DND-41 (cell line): ENCODE measurements at regions not wholly inside any gene's neighbourhood (a gene's known extent, or its start where the extent isn't known, plus 50 kb on each side); places are given as distances from the start of the nearest gene placed in this dataset.

ENCODE experiments used
- ATAC-seq: fragments of 200-7000 bp; cut with Tn5 transposase; 3 replicates; pipeline ENCODE4 v1.9.1; 2021; ENCODE audit warnings: low read depth; ENCODE audit not compliant: insufficient read depth
- DNase-seq: peaks from one replicate; pipeline ENCODE4 v3.0.0-alpha.2; 2020
- H2AFZ ChIP-seq: 2 replicates; pipeline ENCODE4 v1.6.0; 2012; ENCODE audit warnings: low read depth, low read length
- H3K27ac ChIP-seq: 2 replicates; pipeline ENCODE4 v1.5.1; 2012; ENCODE audit warnings: low read length, inconsistent platforms
- H3K27me3 ChIP-seq: fragments of 200-600 bp; sonication (generic); 2 replicates; pipeline ENCODE4 v1.6.0; 2012; ENCODE audit warnings: low read length, mild to moderate bottlenecking, inconsistent platforms; ENCODE audit not compliant: insufficient read depth, poor library complexity
- H3K36me3 ChIP-seq: 2 replicates; pipeline ENCODE4 v1.5.1; 2012; ENCODE audit warnings: low read length, inconsistent platforms; ENCODE audit not compliant: insufficient read depth
- H3K4me1 ChIP-seq: 2 replicates; pipeline ENCODE4 v1.5.1; 2012; ENCODE audit warnings: mild to moderate bottlenecking, low read length; ENCODE audit not compliant: insufficient read depth
- H3K4me2 ChIP-seq: 2 replicates; pipeline ENCODE4 v1.6.0; 2012; ENCODE audit warnings: mild to moderate bottlenecking, moderate library complexity, low read length, inconsistent platforms; ENCODE audit not compliant: insufficient read depth
- H3K4me3 ChIP-seq, 2 experiments: fragments of 200-600 bp in 1 of 2; shearing (Covaris generic) in 1 of 2; 2 replicates each; pipeline ENCODE4 v1.5.1; 2012 to 2016; ENCODE audit warnings: inconsistent platforms in 2 of 2, low read length in 2 of 2, mild to moderate bottlenecking in 2 of 2, low read depth in 1 of 2, moderate library complexity in 1 of 2
- H3K79me2 ChIP-seq: 2 replicates; pipeline ENCODE4 v1.6.0; 2012; ENCODE audit warnings: low read length, inconsistent platforms; ENCODE audit not compliant: insufficient read depth
- H3K9ac ChIP-seq: 2 replicates; pipeline ENCODE4 v1.6.0; 2012; ENCODE audit warnings: low read depth, mild to moderate bottlenecking, inconsistent platforms, low read length, moderate library complexity
- H3K9me3 ChIP-seq: 2 replicates; pipeline ENCODE4 v1.5.1; 2012; ENCODE audit warnings: low read length, moderate library complexity, mild to moderate bottlenecking, inconsistent platforms; ENCODE audit not compliant: insufficient read depth, severe bottlenecking
- H4K20me1 ChIP-seq: 2 replicates; pipeline ENCODE4 v1.6.0; 2012; ENCODE audit warnings: low read length; ENCODE audit not compliant: insufficient read depth
- EZH2 ChIP-seq: IDR thresholded peaks from 3 replicates; pipeline ENCODE4 v1.6.1; 2012; ENCODE audit warnings: borderline replicate concordance, low read depth, mild to moderate bottlenecking, moderate library complexity, low read length, inconsistent platforms; ENCODE audit not compliant: severe bottlenecking
- TF ChIP-seq, protein P1 (sequence below): IDR thresholded peaks from 2 replicates; pipeline ENCODE4 v1.5.1; 2012; ENCODE audit warnings: borderline replicate concordance, low read length, moderate library complexity, mild to moderate bottlenecking; ENCODE audit not compliant: poor library complexity, severe bottlenecking; ENCODE audit errors: extremely low read depth

DNA sequence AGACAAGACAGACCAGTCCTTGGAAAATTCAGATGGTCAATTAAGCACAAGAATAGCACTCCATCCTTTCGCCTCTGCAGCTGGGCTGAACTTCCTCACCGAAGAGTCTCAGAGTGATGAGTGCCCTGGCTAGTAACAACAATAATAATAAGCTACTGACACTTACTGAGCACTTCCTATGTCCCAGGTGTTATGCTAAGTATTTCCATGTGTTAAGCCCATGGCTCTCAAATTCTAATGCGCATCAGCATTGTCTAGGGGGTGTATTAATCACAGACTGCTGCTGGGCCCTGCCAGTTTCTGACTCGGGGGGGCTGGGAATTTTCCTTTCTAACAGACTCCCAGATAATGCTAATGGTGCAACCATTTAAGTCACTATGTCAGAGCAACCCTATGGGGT, 118.2 kb upstream of the LRFN2 start:
- Histone ChIP-seq H3K27me3 (no peaks in the 10 kb centered on the region), H3K4me1 (peaks cover 9% of the 10 kb centered on the region), H3K4me3 (no peak overlapping the region), H3K4me2 (no peak overlapping the region), H3K79me2 (no peaks in the 10 kb centered on the region), H3K27ac (no peak overlapping the region), H3K9me3 (no peaks in the 10 kb centered on the region), H4K20me1 (no peaks in the 10 kb centered on the region), H3K9ac (no peak overlapping the region), H3K36me3 (no peaks in the 10 kb centered on the region), H2AFZ (no peak overlapping the region)
- ATAC-seq = no peak
- no peak for DNase-seq
- no peak for TF ChIP-seq EZH2
- TF ChIP-seq, protein P1, sequence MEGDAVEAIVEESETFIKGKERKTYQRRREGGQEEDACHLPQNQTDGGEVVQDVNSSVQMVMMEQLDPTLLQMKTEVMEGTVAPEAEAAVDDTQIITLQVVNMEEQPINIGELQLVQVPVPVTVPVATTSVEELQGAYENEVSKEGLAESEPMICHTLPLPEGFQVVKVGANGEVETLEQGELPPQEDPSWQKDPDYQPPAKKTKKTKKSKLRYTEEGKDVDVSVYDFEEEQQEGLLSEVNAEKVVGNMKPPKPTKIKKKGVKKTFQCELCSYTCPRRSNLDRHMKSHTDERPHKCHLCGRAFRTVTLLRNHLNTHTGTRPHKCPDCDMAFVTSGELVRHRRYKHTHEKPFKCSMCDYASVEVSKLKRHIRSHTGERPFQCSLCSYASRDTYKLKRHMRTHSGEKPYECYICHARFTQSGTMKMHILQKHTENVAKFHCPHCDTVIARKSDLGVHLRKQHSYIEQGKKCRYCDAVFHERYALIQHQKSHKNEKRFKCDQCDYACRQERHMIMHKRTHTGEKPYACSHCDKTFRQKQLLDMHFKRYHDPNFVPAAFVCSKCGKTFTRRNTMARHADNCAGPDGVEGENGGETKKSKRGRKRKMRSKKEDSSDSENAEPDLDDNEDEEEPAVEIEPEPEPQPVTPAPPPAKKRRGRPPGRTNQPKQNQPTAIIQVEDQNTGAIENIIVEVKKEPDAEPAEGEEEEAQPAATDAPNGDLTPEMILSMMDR = no peak

DNA sequence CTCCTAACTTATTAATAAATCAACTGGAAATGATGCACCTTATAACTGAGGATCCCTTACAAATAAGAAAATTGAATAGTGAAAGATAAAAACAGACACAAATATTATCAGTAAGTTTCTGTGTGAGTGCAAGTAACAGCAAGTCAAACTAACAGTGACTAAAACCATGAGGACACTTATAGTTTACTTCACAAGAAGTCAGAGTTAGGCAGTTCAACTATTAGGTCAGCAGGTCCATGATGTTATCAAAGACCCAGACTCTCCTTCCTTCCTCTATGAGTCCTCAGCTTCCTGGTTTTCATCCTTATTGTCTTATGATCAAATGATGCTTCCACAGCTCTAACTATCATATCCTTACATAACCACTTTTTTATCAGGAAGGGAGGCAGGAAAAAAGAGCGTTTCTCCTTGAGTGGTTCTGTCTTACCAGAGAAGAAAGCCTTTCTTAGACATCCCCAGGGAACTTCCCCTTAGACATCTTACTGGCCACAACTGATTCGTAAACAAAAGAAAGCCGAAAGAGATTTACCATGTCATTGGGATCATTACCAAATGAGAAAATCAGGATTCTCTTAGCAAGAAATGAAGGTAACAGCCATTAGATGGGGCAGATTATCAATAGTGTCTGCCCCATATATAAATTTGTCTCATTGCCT, 114.3 kb upstream of the LRFN2 start:
- H3K27me3 ChIP-seq = peaks cover 2% of the 10 kb centered on the region
- no peak for TF ChIP-seq EZH2

DNA sequence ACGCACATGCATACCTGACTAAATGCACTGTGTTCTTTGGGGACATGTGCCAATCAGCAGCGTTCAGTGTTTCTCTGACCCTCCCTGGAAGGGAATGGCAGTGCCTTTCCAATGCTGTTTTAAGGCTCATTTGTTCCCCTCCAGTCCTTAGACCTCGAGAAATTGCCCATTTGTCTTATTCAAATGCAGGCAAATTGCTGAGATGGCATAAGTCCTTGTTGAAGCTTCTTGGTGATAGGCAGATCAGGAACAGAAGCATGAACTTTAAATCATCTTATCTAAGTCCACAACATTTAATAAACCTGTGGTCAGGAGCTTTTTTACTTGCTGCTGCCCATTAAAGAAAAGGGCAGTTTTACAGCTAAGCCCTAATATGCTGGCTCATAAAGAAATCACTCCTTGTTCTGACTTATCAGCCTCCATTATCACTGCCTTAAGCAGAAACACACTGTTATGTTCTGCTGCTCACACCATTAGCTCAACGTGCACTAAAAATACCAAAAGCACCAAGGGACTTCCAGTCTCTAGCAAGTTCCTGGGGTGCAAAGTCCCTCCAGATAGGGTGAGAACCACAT, 112.9 kb upstream of the LRFN2 start:
- Histone ChIP-seq H3K27me3 (peaks cover 2% of the 10 kb centered on the region), H3K9ac (no peak overlapping the region), H2AFZ (no peak overlapping the region), H3K9me3 (no peaks in the 10 kb centered on the region), H3K4me3 (no peak overlapping the region), H3K4me1 (no peaks in the 10 kb centered on the region), H3K36me3 (no peaks in the 10 kb centered on the region), H3K4me2 (no peak overlapping the region), H3K79me2 (no peaks in the 10 kb centered on the region), H4K20me1 (no peaks in the 10 kb centered on the region), H3K27ac (no peak overlapping the region)
- ATAC-seq (no peak), DNase-seq (no peak)
- TF ChIP-seq, protein P1 = no peak
- TF ChIP-seq EZH2 = no peak

More for the DNA sequence above, 114.3 kb upstream of the LRFN2 start:
- no peak overlapping the region for H3K4me2 ChIP-seq
- H2AFZ ChIP-seq = no peak overlapping the region
- H3K4me3 ChIP-seq = no peak overlapping the region
- no peak overlapping the region for H3K9ac ChIP-seq
- no peaks in the 10 kb centered on the region for H3K36me3 ChIP-seq
- H3K27ac ChIP-seq = no peak overlapping the region
- H3K9me3 ChIP-seq = no peaks in the 10 kb centered on the region
- no peaks in the 10 kb centered on the region for H3K4me1 ChIP-seq
- H4K20me1 ChIP-seq = no peaks in the 10 kb centered on the region
- ATAC-seq = no peak
- no peaks in the 10 kb centered on the region for H3K79me2 ChIP-seq
- no peak for DNase-seq

DNA sequence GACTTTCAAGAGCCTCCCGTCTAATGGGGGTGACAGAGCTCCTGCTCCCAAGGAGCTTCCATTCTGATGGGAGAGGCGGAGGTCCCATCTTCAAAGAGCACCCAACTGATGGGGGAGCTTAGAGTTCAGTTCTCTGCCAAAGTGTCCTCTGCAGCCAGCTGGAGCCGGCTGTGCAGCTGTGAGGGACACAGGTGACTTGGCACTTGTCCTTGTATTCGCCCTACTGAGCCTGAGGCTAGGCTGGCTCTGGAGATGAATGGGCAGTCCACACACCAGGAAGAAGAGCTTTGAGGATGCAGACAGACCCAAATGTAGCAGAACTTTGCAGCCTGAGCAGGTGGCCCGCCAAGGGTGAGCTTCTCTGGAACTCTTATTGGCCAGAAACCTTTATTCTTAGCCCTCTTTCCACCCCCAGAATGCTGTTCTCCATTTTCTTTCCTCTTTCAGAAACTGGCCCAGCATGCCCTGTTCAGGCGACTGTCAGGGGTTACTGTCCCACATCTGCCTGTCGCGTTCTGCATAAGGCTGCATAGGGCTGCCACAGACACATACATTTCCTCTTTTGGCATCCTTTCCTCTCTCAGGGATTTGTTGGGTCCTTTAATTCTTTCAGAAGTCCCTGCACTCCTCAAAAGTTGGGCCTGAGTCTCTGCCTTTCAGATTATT, 108.7 kb upstream of the LRFN2 start:
- no peak overlapping the region for H3K27ac ChIP-seq
- TF ChIP-seq, protein P1 = no peak
- no peak for TF ChIP-seq EZH2
- H3K9me3 ChIP-seq = no peaks in the 10 kb centered on the region
- no peak for DNase-seq
- H3K9ac ChIP-seq = no peak overlapping the region
- H3K4me1 ChIP-seq = no peaks in the 10 kb centered on the region
- H4K20me1 ChIP-seq = no peaks in the 10 kb centered on the region
- no peaks in the 10 kb centered on the region for H3K79me2 ChIP-seq
- no peak for ATAC-seq
- no peaks in the 10 kb centered on the region for H3K36me3 ChIP-seq
- H3K27me3 ChIP-seq = peaks cover 2% of the 10 kb centered on the region
- H3K4me2 ChIP-seq = no peak overlapping the region
- no peak overlapping the region for H2AFZ ChIP-seq
- no peak overlapping the region for H3K4me3 ChIP-seq
